GM19238 (cell line): ENCODE measurements at regions not wholly inside any gene's neighbourhood (a gene's known extent, or its start where the extent isn't known, plus 50 kb on each side); places are given as distances from the start of the nearest gene placed in this dataset.
"Not testable (repeated sequence)": the region's sequence is repeated elsewhere in the genome, so short reads cannot be mapped to it uniquely, and the experiment has no call there.

Source experiments
- DNase-seq: peaks from one replicate; pipeline ENCODE4 v3.0.0; 2011; ENCODE audit warnings: low spot score; ENCODE audit not compliant: insufficient read length

DNA sequence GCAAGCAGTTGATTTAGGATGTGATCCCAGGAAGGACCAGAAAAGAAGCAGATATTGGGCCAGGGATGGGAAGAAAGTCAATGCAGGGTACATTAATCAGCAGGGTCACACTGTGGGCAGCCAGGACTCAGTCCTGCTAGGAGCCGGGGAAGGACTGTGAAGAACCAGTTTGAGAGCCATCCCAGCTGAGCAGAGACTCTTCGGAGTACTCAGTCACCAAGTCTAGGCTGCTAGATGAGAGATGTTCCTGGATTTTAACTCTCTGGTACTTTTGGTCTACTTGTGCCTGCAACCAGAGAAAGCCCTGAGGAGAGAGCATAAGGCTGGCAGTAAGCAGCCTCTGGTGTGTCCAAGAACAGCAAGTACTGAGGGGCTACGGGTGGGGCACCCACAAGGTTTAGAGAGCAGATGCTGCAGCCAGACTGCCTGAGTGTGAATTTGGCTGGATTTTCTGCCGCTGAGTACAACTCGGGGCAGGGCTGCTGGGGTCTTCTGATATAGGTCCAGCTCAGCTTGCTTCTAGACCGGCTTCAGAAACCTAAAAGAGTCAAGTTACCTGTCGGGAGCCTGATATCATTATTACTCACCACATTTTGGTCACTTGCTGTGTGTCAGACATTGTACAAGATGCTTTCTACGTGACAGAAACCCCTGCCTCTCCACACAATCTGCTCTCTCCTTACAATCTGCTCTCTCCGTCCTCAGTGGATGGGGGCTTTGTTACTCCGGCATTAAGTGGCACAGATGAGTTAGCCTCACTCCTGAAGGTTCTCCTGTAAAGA lies 250.2 kb upstream of the GAS1 start:
- DNase-seq: no peak

DNA sequence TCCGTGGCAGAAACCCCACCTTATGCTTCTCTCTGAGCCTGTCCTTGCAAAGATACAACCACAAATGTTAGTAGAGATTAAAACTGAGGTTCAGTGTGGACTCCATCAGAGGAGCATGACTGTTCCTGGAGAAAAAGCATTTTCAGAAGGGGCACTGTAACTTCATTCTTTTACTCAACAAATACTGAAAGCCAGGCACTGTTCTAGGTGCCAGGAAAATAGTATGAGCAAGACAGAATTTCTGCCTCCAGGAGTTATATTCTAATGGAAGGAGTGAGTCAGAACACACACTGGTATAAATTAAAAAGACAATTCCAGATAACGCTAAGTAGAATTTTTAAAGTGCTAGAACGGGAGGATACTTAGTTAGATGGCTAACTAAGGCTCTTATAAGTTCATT lies 251.4 kb upstream of the GAS1 start:
- DNase-seq: no peak

- no peak for DNase-seq
Observed at GRCh38 chr9:87199278-87199677, 252.0 kb upstream of the GAS1 start.

GRCh38 chr9:87199782-87200181 lies 252.5 kb upstream of the GAS1 start:
- no peak for DNase-seq

GRCh38 chr9:87201351-87201751 lies 254.0 kb upstream of the GAS1 start:
- DNase-seq: no peak

GRCh38 chr9:87206064-87206661 lies 258.9 kb upstream of the GAS1 start:
- DNase-seq: no peak

DNA sequence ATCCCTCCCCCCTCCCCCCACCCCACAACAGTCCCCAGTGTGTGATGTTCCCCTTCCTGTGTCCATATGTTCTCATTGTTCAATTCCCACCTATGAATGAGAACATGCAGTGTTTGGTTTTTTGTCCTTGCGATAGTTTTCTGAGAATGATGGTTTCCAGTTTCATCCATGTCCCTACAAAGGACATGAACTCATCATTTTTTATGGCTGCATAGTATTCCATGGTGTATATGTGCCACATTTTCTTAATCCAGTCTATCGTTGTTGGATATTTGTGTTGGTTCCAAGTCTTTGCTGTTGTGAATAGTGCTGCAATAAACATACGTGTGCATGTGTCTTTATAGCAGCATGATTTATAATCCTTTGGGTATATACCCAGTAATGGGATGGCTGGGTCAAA lies 263.4 kb upstream of the GAS1 start:
- not testable (repeated sequence) for DNase-seq

GRCh38 chr9:87211669-87212068 lies 264.4 kb upstream of the GAS1 start:
- DNase-seq: no peak

DNA sequence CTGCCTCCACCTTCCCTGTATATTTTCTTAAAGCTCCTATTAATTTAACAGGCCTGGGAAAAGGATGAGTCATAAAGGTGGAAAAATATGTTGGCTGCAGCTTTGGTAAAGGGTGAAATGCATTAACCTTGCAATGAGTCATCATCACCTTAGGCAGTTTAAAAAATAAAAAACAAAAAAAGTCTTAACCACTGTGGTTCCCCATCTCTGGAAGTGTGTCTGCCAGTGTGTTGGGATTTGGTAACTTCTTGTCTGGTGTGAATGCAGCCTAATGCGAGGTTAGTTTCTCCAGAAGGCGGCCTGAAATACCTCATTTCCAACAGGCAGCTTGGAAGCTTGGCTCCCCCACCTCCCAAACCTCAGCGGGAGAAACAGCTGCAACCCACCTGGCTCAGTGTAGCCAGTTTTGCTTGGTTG lies 265.3 kb upstream of the GAS1 start:
- no peak for DNase-seq

DNA sequence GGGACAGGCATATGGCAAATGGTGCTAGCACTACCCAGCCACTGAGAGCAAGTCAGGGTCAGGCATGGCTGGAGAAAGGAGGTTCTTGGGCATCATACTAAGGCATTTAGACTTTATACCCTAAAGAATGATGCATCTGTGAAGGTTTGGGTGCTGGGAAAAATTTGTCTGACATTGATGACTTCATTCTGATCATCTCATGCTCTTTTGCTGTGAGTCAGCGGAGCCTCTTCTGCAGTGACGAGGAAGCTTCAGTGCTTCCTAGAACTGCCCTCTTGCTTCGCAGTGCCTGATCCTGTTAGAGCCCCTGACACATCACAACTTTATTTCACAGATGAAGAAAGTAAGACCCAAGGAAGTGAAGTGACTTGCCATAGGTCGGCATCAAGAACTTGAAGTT lies 266.6 kb upstream of the GAS1 start:
- no peak for DNase-seq

DNA sequence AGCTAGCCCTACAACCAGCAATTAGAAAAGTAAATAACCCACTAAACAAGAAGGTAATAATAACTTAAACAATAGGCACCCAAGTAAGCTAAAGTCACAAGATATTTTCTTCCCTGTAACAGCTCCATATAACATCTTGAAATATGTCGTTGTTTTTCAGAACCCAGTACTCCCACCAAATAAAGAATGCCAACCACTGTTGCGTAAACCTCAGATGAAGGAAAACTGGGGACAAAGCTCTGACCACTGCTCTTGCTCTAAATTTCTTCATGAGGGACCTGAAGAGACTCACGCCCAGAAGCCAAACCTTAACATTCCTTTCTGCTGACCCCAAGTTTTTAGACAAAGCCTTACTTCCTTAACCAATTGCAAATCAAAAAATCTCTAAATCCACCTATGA lies 267.7 kb upstream of the GAS1 start:
- no peak for DNase-seq

DNA sequence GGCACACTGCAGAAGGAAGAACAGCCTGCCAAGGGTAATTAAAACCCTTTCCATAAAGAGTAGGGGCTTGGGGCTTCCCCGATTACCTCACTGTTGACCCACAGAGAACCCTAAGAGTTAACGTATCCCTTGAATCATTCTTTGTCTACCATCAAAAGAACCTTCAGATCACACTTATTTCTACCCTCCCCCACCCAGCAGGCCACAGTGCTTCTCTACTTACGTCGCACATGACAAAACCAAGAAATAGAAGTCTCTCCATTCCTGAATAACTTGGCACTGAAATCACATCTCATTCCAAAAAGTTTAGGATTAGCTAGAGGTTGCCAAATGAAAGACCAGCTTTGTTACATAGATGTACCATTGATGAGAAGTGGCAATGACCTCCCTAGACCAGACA lies 268.7 kb upstream of the GAS1 start:
- no peak for DNase-seq

DNA sequence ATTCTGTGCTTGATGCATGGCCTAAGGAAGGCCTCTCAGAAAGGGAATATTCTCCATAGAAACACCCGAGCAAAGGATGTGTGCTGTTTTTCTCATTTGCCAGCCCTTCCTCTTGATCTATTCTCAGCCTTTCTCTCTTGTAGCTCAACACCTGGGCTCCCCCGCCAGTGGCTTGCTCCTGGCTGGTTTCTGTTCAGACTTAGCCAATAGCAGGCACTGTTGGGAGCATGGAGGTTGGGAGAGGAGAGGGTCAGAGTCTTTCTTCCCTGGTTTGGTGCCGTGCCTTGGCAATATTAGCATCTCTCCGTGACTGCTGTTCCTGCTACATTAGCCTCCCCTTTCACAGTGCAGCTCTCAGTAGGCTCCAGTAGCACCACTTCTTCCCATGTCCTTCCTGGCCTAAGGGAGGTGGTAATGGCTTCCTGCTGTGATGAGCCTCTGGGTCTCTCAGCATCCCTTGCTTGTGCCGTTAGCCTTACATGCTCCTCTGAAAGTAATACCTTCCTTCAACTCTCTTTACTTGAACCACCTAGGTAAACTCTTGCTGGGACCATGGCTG lies 269.7 kb upstream of the GAS1 start:
- no peak for DNase-seq

- DNase-seq: no peak
Observed at GRCh38 chr9:87223392-87224246, 274.0 kb upstream of the DAPK1 start.

- no peak for DNase-seq
Observed at GRCh38 chr9:87226896-87227295, 270.8 kb upstream of the DAPK1 start.

- no peak for DNase-seq
Observed at GRCh38 chr9:87227456-87227855, 270.2 kb upstream of the DAPK1 start.

- no peak for DNase-seq
Observed at GRCh38 chr9:87229108-87229507, 268.6 kb upstream of the DAPK1 start.

- DNase-seq: no peak
Observed at GRCh38 chr9:87233431-87233830, 264.2 kb upstream of the DAPK1 start.

- DNase-seq: no peak
Observed at GRCh38 chr9:87233899-87234455, 263.7 kb upstream of the DAPK1 start.

- no peak for DNase-seq
Observed at GRCh38 chr9:87234854-87235253, 262.8 kb upstream of the DAPK1 start.

- DNase-seq: no peak
Observed at GRCh38 chr9:87236546-87236945, 261.1 kb upstream of the DAPK1 start.

DNA sequence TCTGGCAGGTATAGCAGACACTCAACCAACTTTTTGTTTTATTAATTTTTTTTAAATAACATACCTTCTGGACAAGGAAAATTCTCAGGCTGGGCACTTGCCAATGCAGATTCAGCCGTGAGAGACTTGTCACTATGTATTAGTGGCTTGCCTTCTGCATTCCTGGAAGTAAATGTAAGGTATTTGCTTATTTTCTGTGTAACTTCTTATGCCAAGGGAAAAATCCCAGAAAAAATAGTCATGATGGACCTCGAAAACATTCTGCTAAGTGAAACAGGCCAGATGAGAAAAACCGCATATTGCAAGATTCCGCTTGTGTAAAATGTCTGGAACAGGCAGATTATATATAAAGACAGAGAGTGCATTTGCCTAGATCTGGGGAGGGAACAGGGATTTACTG lies 260.3 kb upstream of the DAPK1 start:
- DNase-seq: no peak
